BE2C (cell line): ENCODE measurements at regions not wholly inside any gene's neighbourhood (a gene's known extent, or its start where the extent isn't known, plus 50 kb on each side); places are given as distances from the start of the nearest gene placed in this dataset.
A peak's percentile ranks its signal among the peaks of the same experiment; 100 is the strongest.

Experiments used
- DNase-seq: peaks from one replicate; pipeline ENCODE4 v3.0.0-alpha.2; 2020
- H3K27me3 ChIP-seq: fragments of 250-450 bp; sonication (Bioruptor Pico); 2 replicates; pipeline ENCODE4 v1.5.1; 2020; ENCODE audit warnings: mild to moderate bottlenecking
- H3K36me3 ChIP-seq: fragments of 250-450 bp; sonication (Bioruptor Pico); 2 replicates; pipeline ENCODE4 v1.5.1; 2020; ENCODE audit warnings: mild to moderate bottlenecking
- H3K4me1 ChIP-seq: fragments of 250-450 bp; sonication (Bioruptor Pico); 2 replicates; pipeline ENCODE4 v1.5.1; 2020
- H3K4me3 ChIP-seq: 2 replicates; pipeline ENCODE4 v1.5.1; 2011; ENCODE audit warnings: low read depth, low read length
- H3K9me3 ChIP-seq: fragments of 250-450 bp; sonication (Bioruptor Pico); 2 replicates; pipeline ENCODE4 v1.5.1; 2020
- CTCF ChIP-seq: IDR thresholded peaks from 2 replicates; pipeline ENCODE4 v1.5.1; 2012; ENCODE audit warnings: mild to moderate bottlenecking, low read depth, low read length

GRCh38 chr10:31587691-31588090, 268.7 kb downstream of the ZEB1 start:
- Histone ChIP-seq H3K9me3 (no peaks in the 10 kb centered on the region; the same call in 1 of the 2 replicates), H3K27me3 (no peaks in the 10 kb centered on the region), H3K4me3 (no peak overlapping the region), H3K4me1 (peaks cover 14% of the 10 kb centered on the region), H3K36me3 (no peaks in the 10 kb centered on the region)
- no peak for DNase-seq
- TF ChIP-seq CTCF = no peak

GRCh38 chr10:31586723-31587638, 268.0 kb downstream of the ZEB1 start:
- DNase-seq = no peak
- TF ChIP-seq CTCF = no peak
- Histone ChIP-seq H3K27me3 (no peaks in the 10 kb centered on the region), H3K9me3 (no peaks in the 10 kb centered on the region; the same call in 1 of the 2 replicates), H3K4me3 (no peak overlapping the region), H3K4me1 (peaks cover 21% of the 10 kb centered on the region), H3K36me3 (no peaks in the 10 kb centered on the region)

- Histone ChIP-seq H3K36me3 (no peaks in the 10 kb centered on the region), H3K4me1 (peaks cover 25% of the 10 kb centered on the region), H3K4me3 (peak overlapping the region; percentile 46), H3K27me3 (no peaks in the 10 kb centered on the region), H3K9me3 (no peaks in the 10 kb centered on the region; the same call in 1 of the 2 replicates)
- peak; percentile 86 for DNase-seq
- TF ChIP-seq CTCF = no peak
These were observed 265.9 kb downstream of the ZEB1 start for GRCh38 chr10:31584876-31585275.

GRCh38 chr10:31584098-31584631, 265.1 kb downstream of the ZEB1 start:
- H3K4me1 ChIP-seq = peaks cover 30% of the 10 kb centered on the region

GRCh38 chr10:31583293-31583692, 264.3 kb downstream of the ZEB1 start:
- DNase-seq = no peak
- no peak for TF ChIP-seq CTCF
- no peaks in the 10 kb centered on the region for H3K36me3 ChIP-seq
- H3K4me1 ChIP-seq = peaks cover 37% of the 10 kb centered on the region
- H3K9me3 ChIP-seq = no peaks in the 10 kb centered on the region; the same call in 1 of the 2 replicates
- peak overlapping the region; percentile 46; the same call in 1 of the 2 replicates for H3K4me3 ChIP-seq
- no peaks in the 10 kb centered on the region for H3K27me3 ChIP-seq

More at GRCh38 chr10:31584098-31584631, 265.1 kb downstream of the ZEB1 start:
- peak; percentile 85 for DNase-seq
- H3K9me3 ChIP-seq = no peaks in the 10 kb centered on the region; the same call in 1 of the 2 replicates
- TF ChIP-seq CTCF = no peak
- H3K4me3 ChIP-seq = peak overlapping the region; percentile 46
- no peaks in the 10 kb centered on the region for H3K36me3 ChIP-seq
- H3K27me3 ChIP-seq = no peaks in the 10 kb centered on the region
